Keratinocyte (primary cell): ENCODE measurements at regions not wholly inside any gene's neighbourhood (a gene's known extent, or its start where the extent isn't known, plus 50 kb on each side); places are given as distances from the start of the nearest gene placed in this dataset.

Experiments used
- DNase-seq: peaks from one replicate; pipeline ENCODE4 v3.0.0-alpha.2; 2011; ENCODE audit warnings: low read depth, missing footprints, low spot score
- FAIRE-seq: peaks from 2 replicates; lab custom pipeline; 2011; peaks lifted over from hg19 to GRCh38; lab: Jason Lieb, UNC
- H2AFZ ChIP-seq: 2 replicates; pipeline ENCODE4 v1.6.0; 2012; ENCODE audit warnings: low read length, control low read depth, inconsistent platforms; ENCODE audit not compliant: control insufficient read depth
- H3K27ac ChIP-seq: 2 replicates; pipeline ENCODE4 v1.5.1; 2011; ENCODE audit warnings: low read length; ENCODE audit not compliant: control insufficient read depth, insufficient read depth
- H3K27me3 ChIP-seq: 3 replicates; pipeline ENCODE4 v1.6.0; 2011; ENCODE audit warnings: low read length; ENCODE audit not compliant: control insufficient read depth, insufficient read depth; ENCODE audit errors: extremely low read depth
- H3K36me3 ChIP-seq, 2 experiments: 2 replicates in 1 of 2; 3 replicates in 1 of 2; pipeline ENCODE4 v1.5.1; 2011; ENCODE audit warnings: low read length in 2 of 2, mild to moderate bottlenecking in 1 of 2; ENCODE audit not compliant: control insufficient read depth in 2 of 2, insufficient read depth in 2 of 2; ENCODE audit errors: extremely low read depth in 1 of 2
- H3K4me1 ChIP-seq: 3 replicates; pipeline ENCODE4 v1.5.1; 2011; ENCODE audit warnings: low read length; ENCODE audit not compliant: control insufficient read depth, insufficient read depth; ENCODE audit errors: extremely low read depth
- H3K4me2 ChIP-seq: 3 replicates; pipeline ENCODE4 v1.6.0; 2011; ENCODE audit warnings: low read depth, low read length; ENCODE audit not compliant: control insufficient read depth, insufficient read depth; ENCODE audit errors: extremely low read depth
- H3K4me3 ChIP-seq, 3 experiments: fragments of 200-600 bp in 1 of 3; sonication (generic) in 1 of 3; 2 replicates in 2 of 3; 3 replicates in 1 of 3; pipeline ENCODE4 v1.5.1; 2011 to 2016; ENCODE audit warnings: low read length in 3 of 3, mild to moderate bottlenecking in 3 of 3, control low read depth in 2 of 3, inconsistent platforms in 1 of 3, low read depth in 1 of 3, mixed read lengths in 1 of 3, mixed run types in 1 of 3, moderate library complexity in 1 of 3; ENCODE audit not compliant: control insufficient read depth in 2 of 3, insufficient read depth in 2 of 3; ENCODE audit errors: extremely low read depth in 1 of 3
- H3K79me2 ChIP-seq: 2 replicates; pipeline ENCODE4 v1.6.0; 2012; ENCODE audit warnings: low read length; ENCODE audit not compliant: control insufficient read depth, insufficient read depth
- H3K9ac ChIP-seq: 3 replicates; pipeline ENCODE4 v1.6.0; 2011; ENCODE audit warnings: low read length; ENCODE audit not compliant: control insufficient read depth, insufficient read depth; ENCODE audit errors: extremely low read depth
- H3K9me1 ChIP-seq: 3 replicates; pipeline ENCODE4 v1.6.0; 2011; ENCODE audit warnings: low read length; ENCODE audit not compliant: control insufficient read depth, insufficient read depth; ENCODE audit errors: extremely low read depth
- H3K9me3 ChIP-seq: 2 replicates; pipeline ENCODE4 v1.5.1; 2012; ENCODE audit warnings: low read depth, low read length; ENCODE audit not compliant: control insufficient read depth
- H4K20me1 ChIP-seq: 3 replicates; pipeline ENCODE4 v1.6.0; 2011; ENCODE audit warnings: low read length; ENCODE audit not compliant: control insufficient read depth, insufficient read depth; ENCODE audit errors: extremely low read depth
- CTCF ChIP-seq, 3 experiments: IDR thresholded peaks in 1 of 3; conservative IDR thresholded peaks in 1 of 3; optimal IDR thresholded peaks in 1 of 3; 2 replicates in 2 of 3; 3 replicates in 1 of 3; pipeline versions ENCODE3 to v1.5.1; 2011; ENCODE audit warnings: low read length in 3 of 3, mild to moderate bottlenecking in 3 of 3, moderate library complexity in 2 of 3, control low read depth in 1 of 3, inconsistent platforms in 1 of 3; ENCODE audit not compliant: insufficient read depth in 2 of 3; ENCODE audit errors: extremely low read depth in 1 of 3
- EZH2 ChIP-seq: IDR thresholded peaks from one replicate; pipeline ENCODE4 v1.6.1; 2012; ENCODE audit warnings: inconsistent platforms, mild to moderate bottlenecking, low read length, moderate library complexity
- dilution Hi-C: fragments of 300-500 bp; cut with MboI; formaldehyde crosslinking; loops from one replicate; pipeline ENCODE4 v1.7.0; 2020; ENCODE audit warnings: low sequenced_read_pairs; ENCODE audit not compliant: extremely low pct_ligation_motif_present

- Histone ChIP-seq H3K4me1 (no peaks in the 10 kb centered on the region), H3K9me1 (no peaks in the 10 kb centered on the region), H3K79me2 (no peaks in the 10 kb centered on the region), H3K4me2 (no peak overlapping the region), H3K27ac (no peak overlapping the region), H3K9me3 (no peaks in the 10 kb centered on the region), H4K20me1 (no peaks in the 10 kb centered on the region), H2AFZ (no peak overlapping the region), H3K4me3 (no peak overlapping the region), H3K9ac (no peak overlapping the region), H3K36me3 (no peaks in the 10 kb centered on the region), H3K27me3 (peaks cover 3% of the 10 kb centered on the region)
- DNase-seq: no peak
- dilution Hi-C loops: no loop called here
- FAIRE-seq: no peak
- no peak for TF ChIP-seq CTCF (optimal IDR thresholded peaks at IDR 0.05 in 1 of 3, IDR thresholded peaks at IDR 0.05 in 1 of 3, conservative IDR thresholded peaks at IDR 0.05 in 1 of 3; ENCODE audit: extremely low read depth in 1 of 3, insufficient read depth in 2 of 3, low read length in 3 of 3)
- TF ChIP-seq EZH2: no peak
These were observed 208.6 kb downstream of the HRH4 start for GRCh38 chr18:24669015-24669414.

- H3K9me1 ChIP-seq: no peaks in the 10 kb centered on the region
- no peak for DNase-seq
These were observed 209.1 kb downstream of the HRH4 start for GRCh38 chr18:24669502-24669901.

More at GRCh38 chr18:24669502-24669901, 209.1 kb downstream of the HRH4 start:
- peaks cover 3% of the 10 kb centered on the region for H3K27me3 ChIP-seq
- no peak for TF ChIP-seq CTCF (optimal IDR thresholded peaks at IDR 0.05 in 1 of 3, IDR thresholded peaks at IDR 0.05 in 1 of 3, conservative IDR thresholded peaks at IDR 0.05 in 1 of 3; ENCODE audit: extremely low read depth in 1 of 3, insufficient read depth in 2 of 3, low read length in 3 of 3)
- TF ChIP-seq EZH2: no peak
- dilution Hi-C loops: no loop called here
- H3K79me2 ChIP-seq: no peaks in the 10 kb centered on the region
- no peaks in the 10 kb centered on the region for H4K20me1 ChIP-seq
- no peak for FAIRE-seq
- no peak overlapping the region for H3K27ac ChIP-seq
- no peak overlapping the region for H3K4me3 ChIP-seq
- H3K4me1 ChIP-seq: no peaks in the 10 kb centered on the region
- H3K9ac ChIP-seq: no peak overlapping the region
- no peak overlapping the region for H3K4me2 ChIP-seq
- H3K36me3 ChIP-seq: no peaks in the 10 kb centered on the region
- H2AFZ ChIP-seq: no peak overlapping the region
- H3K9me3 ChIP-seq: no peaks in the 10 kb centered on the region
